Calu3 (cell line): ENCODE measurements at regions not wholly inside any gene's neighbourhood (a gene's known extent, or its start where the extent isn't known, plus 50 kb on each side); places are given as distances from the start of the nearest gene placed in this dataset.

Experiments used
- BruUV-seq: library from RNA; stranded (reverse); fragments of 400-500 nt; replicated peaks from 2 replicates; lab custom pipeline; 2021; lab: Mats Ljungman, UMichigan
- CTCF ChIA-PET: fragments of 300-600 bp; sonication (Branson Sonifier 250); formaldehyde crosslinking; loops from one replicate; lab custom pipeline; 2022; ENCODE audit warnings: antibody characterized with exemption; lab: Charles Lee
- DNase-seq: peaks from one replicate; pipeline ENCODE4 v3.0.0; 2022
- H3K27ac Mint-ChIP-seq: one replicate; pipeline ENCODE4 v1.8.0; 2022; ENCODE audit warnings: mixed read lengths; ENCODE audit not compliant: unreplicated experiment
- H3K27me3 Mint-ChIP-seq: one replicate; pipeline ENCODE4 v1.8.0; 2022; ENCODE audit warnings: mixed read lengths; ENCODE audit not compliant: unreplicated experiment
- H3K36me3 Mint-ChIP-seq: one replicate; pipeline ENCODE4 v1.8.0; 2022; ENCODE audit warnings: mild to moderate bottlenecking, moderate library complexity, mixed read lengths; ENCODE audit not compliant: insufficient read depth, unreplicated experiment
- H3K4me1 Mint-ChIP-seq: one replicate; pipeline ENCODE4 v1.8.0; 2022; ENCODE audit warnings: mild to moderate bottlenecking, low read depth, mixed read lengths; ENCODE audit not compliant: unreplicated experiment
- H3K4me3 Mint-ChIP-seq: one replicate; pipeline ENCODE4 v1.8.0; 2022; ENCODE audit warnings: mild to moderate bottlenecking, low read depth, moderate library complexity, mixed read lengths; ENCODE audit not compliant: unreplicated experiment
- H3K9me3 Mint-ChIP-seq: one replicate; pipeline ENCODE4 v1.8.0; 2022; ENCODE audit warnings: low read depth, mixed read lengths; ENCODE audit not compliant: unreplicated experiment
- CTCF ChIP-seq: fragments of 200-600 bp; IDR thresholded peaks from one replicate; pipeline ENCODE4 v1.8.0; 2022; ENCODE audit warnings: antibody characterized with exemption; ENCODE audit not compliant: unreplicated experiment
- intact Hi-C: fragments of 100-400 bp; cut with micrococcal nuclease; formaldehyde crosslinking; loops from one replicate; pipeline ENCODE4 v1.10.0; 2022; ENCODE audit not compliant: unreplicated experiment

- Mint-ChIP-seq H3K9me3 (peaks cover 3% of the 10 kb centered on the region), H3K27me3 (peaks cover 12% of the 10 kb centered on the region), H3K4me1 (no peaks in the 10 kb centered on the region), H3K4me3 (no peak overlapping the region), H3K27ac (no peak overlapping the region), H3K36me3 (no peaks in the 10 kb centered on the region)
- CTCF ChIA-PET: no interaction called here
- intact Hi-C loops: no loop called here
- no TSS peak for BruUV-seq
- DNase-seq: no peak
- TF ChIP-seq CTCF: no peak
Observed at GRCh38 chr1:177864538-177865305, 105.1 kb downstream of the SEC16B start.

- peaks cover 12% of the 10 kb centered on the region for H3K27me3 Mint-ChIP-seq
- no peaks in the 10 kb centered on the region for H3K4me1 Mint-ChIP-seq
- H3K27ac Mint-ChIP-seq: no peak overlapping the region
- peaks cover 3% of the 10 kb centered on the region for H3K9me3 Mint-ChIP-seq
- no peak overlapping the region for H3K4me3 Mint-ChIP-seq
- no TSS peak for BruUV-seq
- no peak for DNase-seq
- no peak for TF ChIP-seq CTCF
- no peaks in the 10 kb centered on the region for H3K36me3 Mint-ChIP-seq
- CTCF ChIA-PET: no interaction called here
- intact Hi-C loops: no loop called here
Observed at GRCh38 chr1:177863796-177864195, 106.1 kb downstream of the SEC16B start.

- H3K27ac Mint-ChIP-seq: no peak overlapping the region
- intact Hi-C loops: no loop called here
- CTCF ChIA-PET: no interaction called here
- no peaks in the 10 kb centered on the region for H3K36me3 Mint-ChIP-seq
- no peak overlapping the region for H3K4me3 Mint-ChIP-seq
- DNase-seq: no peak
- no peak for TF ChIP-seq CTCF
- no peaks in the 10 kb centered on the region for H3K4me1 Mint-ChIP-seq
- peaks cover 12% of the 10 kb centered on the region for H3K27me3 Mint-ChIP-seq
- H3K9me3 Mint-ChIP-seq: peaks cover 3% of the 10 kb centered on the region
- BruUV-seq: no TSS peak
Observed at GRCh38 chr1:177862916-177863315, 106.9 kb downstream of the SEC16B start.

GRCh38 chr1:177859572-177859971 lies 110.3 kb downstream of the SEC16B start:
- Mint-ChIP-seq H3K27ac (no peak overlapping the region), H3K9me3 (peaks cover 3% of the 10 kb centered on the region), H3K36me3 (no peaks in the 10 kb centered on the region), H3K4me1 (no peaks in the 10 kb centered on the region), H3K4me3 (no peak overlapping the region), H3K27me3 (peaks cover 12% of the 10 kb centered on the region)
- CTCF ChIA-PET: no interaction called here
- no peak for TF ChIP-seq CTCF
- no peak for DNase-seq
- BruUV-seq: no TSS peak
- intact Hi-C loops: no loop called here
